Kasumi-1 (cell line): ENCODE measurements at regions not wholly inside any gene's neighbourhood (a gene's known extent, or its start where the extent isn't known, plus 50 kb on each side); places are given as distances from the start of the nearest gene placed in this dataset.
"Not testable (repeated sequence)": the region's sequence is repeated elsewhere in the genome, so short reads cannot be mapped to it uniquely, and the experiment has no call there.

Experiments
- DNase-seq, 2 experiments: peaks; one replicate each; lab custom pipeline; 2025; lab: John Stamatoyannopoulos, UW

- DNase-seq: no peak
Observed at GRCh38 chr20:7773511-7773910, 166.7 kb downstream of the HAO1 start.

GRCh38 chr20:7775072-7775471, 165.2 kb downstream of the HAO1 start:
- no peak for DNase-seq

GRCh38 chr20:7776148-7776547, 164.1 kb downstream of the HAO1 start:
- no peak for DNase-seq

DNA sequence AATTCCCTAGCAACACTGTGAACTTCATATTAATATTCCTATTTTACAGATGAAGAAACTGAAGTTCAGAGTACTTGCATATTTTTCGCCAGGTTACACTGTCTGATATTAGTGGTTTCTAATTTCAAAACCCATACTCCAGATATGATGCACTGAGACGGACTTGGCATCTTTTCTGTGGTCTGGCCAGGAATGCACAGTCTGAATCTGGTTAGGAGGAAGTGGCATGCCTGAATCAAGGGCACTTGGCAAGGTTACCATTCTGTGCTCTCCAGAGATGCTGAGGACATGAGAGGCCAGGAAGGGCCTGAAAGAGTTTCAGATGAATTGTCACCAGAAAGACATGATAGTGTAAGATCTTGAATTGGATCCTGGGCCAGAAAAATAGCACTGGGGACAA, 150.1 kb downstream of the HAO1 start:
- DNase-seq: no peak

GRCh38 chr20:7792150-7792869, 147.9 kb downstream of the HAO1 start:
- no peak for DNase-seq

DNA sequence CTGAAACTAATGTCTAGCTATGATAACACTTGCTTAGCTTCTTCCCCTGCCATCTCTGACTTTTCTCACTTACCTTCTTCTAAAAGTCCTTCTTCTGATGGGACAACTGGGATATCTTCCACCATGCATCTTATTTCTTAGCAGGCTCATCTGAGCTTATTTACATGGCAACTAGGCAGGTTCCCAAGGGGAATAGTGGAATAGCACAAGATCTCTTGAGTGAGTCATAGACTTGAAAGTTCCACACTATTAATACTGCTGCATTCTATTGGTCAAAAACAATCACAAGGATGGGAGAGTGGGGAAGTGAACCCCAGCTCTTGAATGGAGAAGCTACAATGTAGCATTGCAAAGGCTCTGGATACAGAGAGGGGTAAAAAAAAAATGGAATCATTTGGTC, 142.1 kb downstream of the HAO1 start:
- DNase-seq: no peak

GRCh38 chr20:7799862-7800261, 140.4 kb downstream of the HAO1 start:
- DNase-seq: no peak

DNA sequence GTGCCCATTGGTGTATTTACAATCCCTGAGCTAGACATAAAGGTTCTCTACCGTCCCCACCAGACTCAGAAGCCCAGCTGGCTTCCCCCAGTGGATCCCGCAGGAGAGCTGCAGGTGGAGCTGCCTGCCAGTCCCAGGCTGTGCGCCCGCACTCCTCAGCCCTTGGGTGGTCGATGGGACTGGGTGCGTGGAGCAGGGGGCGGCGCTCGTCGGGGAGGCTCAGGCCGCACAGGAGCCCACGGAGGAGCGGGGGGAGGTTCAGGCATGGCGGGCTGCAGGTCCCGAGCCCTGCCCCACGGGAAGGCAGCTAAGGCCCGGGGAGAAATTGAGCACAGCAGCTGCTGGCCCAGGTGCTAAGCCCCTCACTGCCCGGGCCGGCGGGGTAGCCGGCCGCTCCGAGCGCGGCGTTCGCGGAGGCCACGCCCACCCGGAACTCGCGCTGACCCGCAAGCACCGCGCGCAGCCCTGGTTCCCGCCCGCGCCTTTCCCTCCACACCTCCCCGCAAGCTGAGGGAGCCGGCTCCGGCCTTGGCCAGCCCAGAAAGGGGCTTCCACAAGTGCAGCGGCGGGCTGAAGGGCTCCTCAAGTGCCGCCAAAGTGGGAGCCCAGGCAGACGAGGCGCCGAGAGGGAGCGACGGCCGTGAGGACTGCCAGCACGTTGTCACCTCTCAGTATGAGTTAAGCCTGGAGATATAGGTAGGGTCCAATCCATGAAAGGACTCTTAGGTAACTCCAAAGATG, 136.7 kb downstream of the HAO1 start:
- DNase-seq: not testable (repeated sequence)

DNA sequence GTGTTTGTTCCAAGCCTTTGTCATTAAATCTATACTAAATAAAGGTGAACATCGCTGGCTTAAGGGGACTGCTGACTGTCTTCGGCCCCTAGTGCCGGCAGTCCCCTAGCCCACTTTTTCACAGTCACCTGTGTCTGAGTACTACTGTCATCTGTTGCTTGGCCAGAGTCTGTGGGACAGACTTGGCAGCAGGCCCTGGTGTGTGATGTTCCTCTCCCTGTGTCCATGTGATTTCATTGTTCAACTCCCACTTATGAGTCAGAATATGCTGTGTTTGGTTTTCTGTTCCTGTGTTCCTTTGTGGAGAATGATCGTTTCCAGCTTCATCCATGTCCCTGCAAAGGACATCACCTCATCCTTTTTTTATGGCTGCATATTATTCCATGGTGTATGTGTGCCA, 133.4 kb downstream of the HAO1 start:
- no peak for DNase-seq

DNA sequence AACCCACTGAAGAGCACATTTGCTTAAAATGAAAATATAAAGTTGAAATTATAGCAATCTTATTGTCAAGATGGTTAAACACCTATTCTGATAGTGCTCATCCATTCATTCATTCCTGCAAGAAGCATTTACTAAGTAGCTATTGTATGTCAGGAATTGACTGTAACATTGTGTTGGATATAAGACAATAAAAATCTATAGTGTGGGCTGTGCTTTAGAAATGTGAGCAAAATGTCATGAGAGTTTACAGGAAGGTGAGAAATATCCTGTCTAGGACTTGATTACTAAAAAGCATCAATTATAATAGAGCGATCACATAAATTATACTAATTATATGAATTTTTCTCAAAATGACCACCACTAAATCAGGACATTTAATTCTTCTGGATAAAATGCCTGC, 123.0 kb downstream of the HAO1 start:
- DNase-seq: no peak

- DNase-seq: no peak
Observed at GRCh38 chr20:7818477-7818876, 121.8 kb downstream of the HAO1 start.

- no peak for DNase-seq
Observed at GRCh38 chr20:7820897-7821296, 119.4 kb downstream of the HAO1 start.

GRCh38 chr20:7822772-7823171, 117.5 kb downstream of the HAO1 start:
- DNase-seq: no peak

- DNase-seq: no peak
Observed at GRCh38 chr20:7828437-7828836, 111.8 kb downstream of the HAO1 start.

- DNase-seq: no peak
Observed at GRCh38 chr20:7829031-7829430, 111.2 kb downstream of the HAO1 start.

DNA sequence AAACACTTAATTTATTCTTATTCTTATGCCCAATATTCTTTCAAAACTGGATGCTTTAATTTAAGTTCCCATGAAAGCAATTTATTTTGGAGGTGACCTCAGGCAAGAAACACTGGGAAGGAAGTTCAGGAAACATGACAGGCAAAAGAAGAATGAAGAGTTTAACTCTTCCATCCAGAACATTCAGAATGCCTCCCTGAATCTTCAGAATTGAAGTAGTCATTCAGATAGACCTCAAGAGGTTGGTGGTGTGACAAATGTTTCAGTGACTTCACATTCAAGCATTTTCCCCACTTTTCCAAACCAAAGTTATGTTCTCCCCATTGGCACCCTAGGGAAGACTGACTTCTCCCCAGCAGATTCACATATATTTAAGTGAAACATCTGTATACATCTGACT, 110.5 kb downstream of the HAO1 start:
- DNase-seq: no peak
